ENCODE measurements at regions not wholly inside any gene's neighbourhood (a gene's known extent, or its start where the extent isn't known, plus 50 kb on each side); places are given as distances from the start of the nearest gene placed in this dataset.

GRCh38 chr9:88658311-88658822 lies 123.4 kb downstream of the NXNL2 start:
- no peaks in the 10 kb centered on the region for H3F3A ChIP-seq (replicated peaks; ENCODE audit: insufficient read depth)

GRCh38 chr9:88659126-88659525 lies 124.1 kb downstream of the NXNL2 start:
- no peaks in the 10 kb centered on the region for H3K9me3 ChIP-seq
- H3K79me2 ChIP-seq (ENCODE audit: insufficient read depth): no peaks in the 10 kb centered on the region
- no peak for TF ChIP-seq ELF1 (IDR thresholded peaks at IDR 0.05)
- no peak for TF ChIP-seq POLR2AphosphoS5 (IDR thresholded peaks at IDR 0.05; ENCODE audit: low read depth, low read length)
- no peak for TF ChIP-seq RCOR1 (IDR thresholded peaks at IDR 0.05; ENCODE audit: low read length)
- TF ChIP-seq USF2 (IDR thresholded peaks at IDR 0.05; ENCODE audit: borderline replicate concordance, low read depth, low read length): no peak
- TF ChIP-seq USF1 (IDR thresholded peaks at IDR 0.05; ENCODE audit: borderline replicate concordance, low read depth): no peak
- 92% methylated on average over 2 of the region's 2 CpGs for WGBS (ENCODE audit: low lambda C conversion rate)
- H3K4me2 ChIP-seq: no peak overlapping the region
- H3K4me1 ChIP-seq (ENCODE audit: control insufficient read depth in 1 of 2, insufficient read depth in 2 of 2, low read depth in 1 of 2, low read length in 1 of 2): peaks cover 9% of the 10 kb centered on the region in 2 experiments; a peak in 3 of 4 replicates
- no peaks in the 10 kb centered on the region for H3K36me3 ChIP-seq (replicated peaks in 1 of 2; ENCODE audit: control insufficient read depth in 1 of 2, insufficient read depth in 2 of 2, low read length in 1 of 2)
- H3K9me2 ChIP-seq: no peaks in the 10 kb centered on the region
- H3F3A ChIP-seq (replicated peaks; ENCODE audit: insufficient read depth): no peaks in the 10 kb centered on the region
- H3K27ac ChIP-seq (ENCODE audit: low read depth in 2 of 2, low read length in 1 of 2): no peak overlapping the region
- no peak for DNase-seq
- no peak overlapping the region for H3K4me3 ChIP-seq (ENCODE audit: low read depth in 2 of 2, low read length in 1 of 2)
- H3K27me3 ChIP-seq (ENCODE audit: insufficient read depth): no peaks in the 10 kb centered on the region
- CTCF ChIA-PET: interaction anchor here (0.6 kb wide), 1 partner anchor 100 kb away, joined by 3 read pairs; no protein-coding TSS in a partner anchor
- POLR2A ChIA-PET: no interaction called here
- H3K9ac ChIP-seq: no peak overlapping the region
- H2AFZ ChIP-seq (ENCODE audit: low read depth): no peak overlapping the region
- no peaks in the 10 kb centered on the region for H4K20me1 ChIP-seq (ENCODE audit: insufficient read depth)

More at GRCh38 chr9:88658311-88658822, 123.4 kb downstream of the NXNL2 start:
- no peaks in the 10 kb centered on the region for H3K9me3 ChIP-seq
- DNase-seq: no peak
- H3K9me2 ChIP-seq: no peaks in the 10 kb centered on the region
- no peak for TF ChIP-seq MXI1 (IDR thresholded peaks at IDR 0.05; ENCODE audit: low read depth, low read length)
- TF ChIP-seq TAF1 (IDR thresholded peaks at IDR 0.05; ENCODE audit: borderline replicate concordance, low read depth, low read length): no peak
- peak; percentile 53; the same call in 1 of the 2 replicates for TF ChIP-seq NFIC (IDR thresholded peaks at IDR 0.05; ENCODE audit: borderline replicate concordance)
- 0 out of 2 replicates have a peak, but pooled peaks have one; percentile 11 for TF ChIP-seq RXRA (IDR thresholded peaks at IDR 0.05; ENCODE audit: borderline replicate concordance, low read depth)
- no peaks in the 10 kb centered on the region for H4K20me1 ChIP-seq (ENCODE audit: insufficient read depth)
- H3K4me3 ChIP-seq (ENCODE audit: low read depth in 2 of 2, low read length in 1 of 2): no peak overlapping the region
- CTCF ChIA-PET: interaction anchor here (1.4 kb wide), 1 partner anchor 19 kb away, joined by 3 read pairs; no protein-coding TSS in a partner anchor
- WGBS (ENCODE audit: low lambda C conversion rate): 34% methylated on average over 7 of the region's 7 CpGs
- peaks cover 10 to 14% of the 10 kb centered on the region in 2 experiments; a peak in 3 of 4 replicates for H3K4me1 ChIP-seq (ENCODE audit: control insufficient read depth in 1 of 2, insufficient read depth in 2 of 2, low read depth in 1 of 2, low read length in 1 of 2)
- POLR2A ChIA-PET: no interaction called here
- H3K27ac ChIP-seq (ENCODE audit: low read depth in 2 of 2, low read length in 1 of 2): peak overlapping the region in 1 of 2 experiments; percentile 53; a peak in 2 of 4 replicates
- no peaks in the 10 kb centered on the region for H3K79me2 ChIP-seq (ENCODE audit: insufficient read depth)
- H3K9ac ChIP-seq: no peak overlapping the region
- no peak overlapping the region for H2AFZ ChIP-seq (ENCODE audit: low read depth)
- no peaks in the 10 kb centered on the region for H3K36me3 ChIP-seq (replicated peaks in 1 of 2; ENCODE audit: control insufficient read depth in 1 of 2, insufficient read depth in 2 of 2, low read length in 1 of 2)
- H3K4me2 ChIP-seq: no peak overlapping the region
- H3K27me3 ChIP-seq (ENCODE audit: insufficient read depth): no peaks in the 10 kb centered on the region

GRCh38 chr9:88660611-88661010 lies 125.6 kb downstream of the NXNL2 start:
- Histone ChIP-seq H3K79me2 (ENCODE audit: insufficient read depth) (no peaks in the 10 kb centered on the region), H3K4me3 (ENCODE audit: low read depth in 2 of 2, low read length in 1 of 2) (no peak overlapping the region)
- no peak for DNase-seq

More at GRCh38 chr9:88660611-88661010, 125.6 kb downstream of the NXNL2 start:
- Histone ChIP-seq H3K4me2 (no peak overlapping the region), H3K9ac (no peak overlapping the region), H3K27me3 (ENCODE audit: insufficient read depth) (no peaks in the 10 kb centered on the region), H4K20me1 (ENCODE audit: insufficient read depth) (no peaks in the 10 kb centered on the region), H3K9me3 (no peaks in the 10 kb centered on the region), H2AFZ (ENCODE audit: low read depth) (no peak overlapping the region), H3K36me3 (replicated peaks in 1 of 2; ENCODE audit: control insufficient read depth in 1 of 2, insufficient read depth in 2 of 2, low read length in 1 of 2) (no peaks in the 10 kb centered on the region), H3F3A (replicated peaks; ENCODE audit: insufficient read depth) (no peaks in the 10 kb centered on the region), H3K27ac (ENCODE audit: low read depth in 2 of 2, low read length in 1 of 2) (no peak overlapping the region), H3K9me2 (no peaks in the 10 kb centered on the region), H3K4me1 (ENCODE audit: control insufficient read depth in 1 of 2, insufficient read depth in 2 of 2, low read depth in 1 of 2, low read length in 1 of 2) (peaks cover 8% of the 10 kb centered on the region in 2 experiments; a peak in 3 of 4 replicates)
- 22% methylated on average over 1 of the region's 1 CpG for WGBS (ENCODE audit: low lambda C conversion rate)
- ChIA-PET POLR2A (no interaction called here), CTCF (interaction anchor here (1.0 to 1.3 kb wide), 2 partner anchors 18 to 340 kb away, joined by 3 to 7 read pairs; no protein-coding TSS in a partner anchor)
- TF ChIP-seq CTCF (IDR thresholded peaks at IDR 0.05) (peak; percentile 53), FOSL2 (IDR thresholded peaks at IDR 0.05; ENCODE audit: borderline replicate concordance, low read depth) (no peak), RAD21 (IDR thresholded peaks at IDR 0.05; ENCODE audit: low read length) (peak; percentile 49)
